SKM-1 treated with dmso at 0.1 percent for 144 hours (cell line): ENCODE measurements at regions not wholly inside any gene's neighbourhood (a gene's known extent, or its start where the extent isn't known, plus 50 kb on each side); places are given as distances from the start of the nearest gene placed in this dataset.
"Not testable (repeated sequence)": the region's sequence is repeated elsewhere in the genome, so short reads cannot be mapped to it uniquely, and the experiment has no call there.

Experiments
- DNase-seq: peaks from one replicate; lab custom pipeline; 2025; ENCODE audit not compliant: unreplicated experiment; lab: John Stamatoyannopoulos, UW

DNA sequence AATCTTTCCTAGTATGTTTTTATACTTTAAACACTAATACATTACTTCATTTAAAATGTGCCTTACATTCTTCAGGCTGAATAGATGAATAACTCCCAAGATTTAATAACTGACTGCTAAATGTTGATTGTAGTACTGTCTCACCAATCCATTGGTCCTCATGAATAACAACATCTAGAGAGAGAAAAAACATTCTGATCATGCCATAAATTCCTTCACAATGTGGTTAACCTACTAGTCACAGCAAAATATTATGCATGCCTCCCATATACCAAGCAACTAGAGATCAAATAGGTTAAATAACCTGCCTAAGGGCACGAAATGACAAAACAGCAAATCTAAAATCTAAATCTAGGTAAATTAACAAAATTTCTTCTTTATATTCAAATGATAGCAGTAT lies 66.2 kb downstream of the SYT15 start:
- not testable (repeated sequence) for DNase-seq

DNA sequence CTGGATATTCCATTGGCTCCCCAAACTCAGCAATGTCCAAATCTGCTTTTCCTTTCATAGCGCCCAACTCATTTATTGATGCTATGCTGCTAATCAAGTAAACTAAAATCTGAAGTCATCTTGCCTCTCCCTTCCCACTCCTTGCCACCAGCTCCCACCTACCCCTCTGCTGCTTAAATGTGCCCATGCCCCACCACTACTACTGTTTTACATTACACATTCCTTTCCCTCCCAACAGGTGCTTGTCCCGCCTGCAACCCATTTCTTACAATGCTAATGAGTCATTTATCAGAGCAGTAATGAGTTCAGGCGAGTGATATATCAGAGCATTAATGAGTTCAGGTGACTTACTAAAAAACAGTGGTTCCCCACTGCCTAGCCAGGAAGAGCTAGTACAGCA lies 67.2 kb downstream of the SYT15 start:
- not testable (repeated sequence) for DNase-seq

DNA sequence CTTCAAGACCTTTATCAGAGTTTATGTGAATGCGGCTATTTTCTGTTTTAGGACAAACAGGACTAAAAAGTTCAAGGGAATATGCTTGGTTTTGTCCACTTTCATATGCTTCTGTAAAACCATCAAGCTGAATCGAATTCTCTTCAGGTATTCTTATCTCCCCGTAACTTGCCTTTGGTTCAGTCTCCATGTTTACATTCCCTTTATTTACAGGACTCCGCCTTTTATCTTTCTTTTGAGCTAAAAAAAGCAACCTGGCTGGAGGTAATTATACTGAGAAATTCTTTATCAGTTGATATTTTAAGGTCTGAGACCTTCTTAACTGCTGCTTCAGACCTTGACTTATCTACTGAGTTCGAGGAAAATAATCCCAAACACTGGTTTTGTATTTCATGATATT lies 72.0 kb downstream of the SYT15 start:
- not testable (repeated sequence) for DNase-seq

DNA sequence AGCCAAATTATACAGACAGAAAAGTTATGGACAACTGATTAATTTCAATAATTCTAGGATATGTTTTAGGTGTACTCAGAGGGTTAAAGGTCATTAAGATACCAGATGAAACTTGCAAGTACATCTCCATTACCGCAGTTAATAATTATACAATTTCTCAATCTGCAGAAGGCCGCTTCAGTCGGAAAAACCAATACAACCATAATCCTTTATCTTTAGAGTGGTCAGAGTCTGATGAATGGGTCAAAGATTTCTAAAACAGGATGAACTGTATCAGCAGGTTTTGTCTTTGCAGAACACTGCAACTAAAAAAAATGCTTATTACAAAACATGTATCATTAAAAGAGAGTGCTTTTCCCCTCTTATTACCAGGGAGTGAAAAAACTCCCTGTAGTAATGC lies 78.5 kb downstream of the SYT15 start:
- not testable (repeated sequence) for DNase-seq

DNA sequence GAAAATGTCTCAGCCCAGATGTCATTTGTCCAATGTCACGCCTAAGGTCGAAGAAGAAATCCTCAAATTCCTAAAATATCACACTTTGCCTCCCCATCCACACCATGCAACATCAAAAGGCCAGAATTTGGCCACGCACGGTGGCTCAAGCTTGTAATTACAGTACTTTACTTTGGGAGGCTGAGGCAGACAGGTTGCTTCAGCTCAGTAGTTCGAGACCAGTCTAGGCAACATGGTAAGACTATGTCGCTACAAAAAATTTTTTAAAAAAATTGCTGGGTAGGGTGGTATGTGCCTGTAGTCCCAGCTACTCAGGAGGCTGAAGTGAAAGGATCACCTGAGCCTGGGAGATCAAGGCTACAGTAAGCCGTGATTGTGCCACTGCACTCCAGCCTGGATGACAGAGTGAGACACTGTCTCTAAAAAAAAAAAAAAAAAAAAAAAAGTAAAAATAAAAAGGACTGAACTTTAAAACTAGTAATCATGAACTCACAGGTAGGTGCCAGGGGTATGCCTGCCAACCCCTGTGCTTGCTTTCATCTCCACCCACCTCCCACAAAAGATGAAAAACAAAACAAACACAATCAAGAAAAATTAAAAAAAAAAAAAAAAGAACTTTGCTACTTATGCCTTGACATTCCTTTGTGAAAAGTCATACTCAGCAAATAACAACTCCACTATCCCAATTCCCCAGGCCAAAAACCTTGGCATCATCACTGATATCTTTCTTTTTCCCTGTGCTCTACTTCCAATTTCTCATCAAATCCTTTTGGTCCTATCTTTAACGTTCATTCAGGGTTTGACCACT lies 81.3 kb downstream of the SYT15 start:
- not testable (repeated sequence) for DNase-seq

DNA sequence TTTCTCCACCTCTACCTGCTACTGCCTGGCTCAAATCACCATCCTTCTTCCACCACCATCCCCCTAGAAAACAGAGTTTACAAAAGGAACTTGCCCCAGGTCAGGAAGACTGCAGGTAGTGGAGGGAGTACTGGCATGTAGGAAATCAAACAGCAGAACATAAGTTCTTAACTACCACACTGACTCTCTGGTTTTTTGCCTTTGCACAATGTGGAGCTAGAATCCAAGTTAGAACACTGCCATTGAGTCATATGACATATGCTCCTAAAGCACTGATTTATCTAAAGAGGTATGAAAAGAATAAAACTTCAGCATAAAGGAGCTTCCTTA lies 81.9 kb downstream of the SYT15 start:
- DNase-seq = not testable (repeated sequence)

DNA sequence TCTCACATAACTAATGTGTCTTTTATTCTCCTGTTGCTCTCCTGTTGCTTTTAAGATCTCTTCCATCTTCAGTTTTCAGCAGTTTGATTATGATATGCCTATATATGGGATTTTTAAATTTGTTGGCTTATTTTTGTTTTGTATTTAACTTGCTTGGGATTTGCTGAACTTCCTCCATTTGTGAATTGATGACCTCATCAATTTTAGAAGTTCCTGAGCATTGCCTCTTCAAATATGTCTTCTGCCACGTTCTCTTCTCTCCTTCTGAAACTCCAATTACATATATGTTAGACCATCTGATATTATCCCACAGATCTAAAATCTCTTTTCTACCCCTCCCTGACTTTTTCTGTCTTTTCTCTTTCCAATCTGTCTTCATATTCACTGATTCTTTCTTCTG lies 86.6 kb downstream of the SYT15 start:
- not testable (repeated sequence) for DNase-seq

DNA sequence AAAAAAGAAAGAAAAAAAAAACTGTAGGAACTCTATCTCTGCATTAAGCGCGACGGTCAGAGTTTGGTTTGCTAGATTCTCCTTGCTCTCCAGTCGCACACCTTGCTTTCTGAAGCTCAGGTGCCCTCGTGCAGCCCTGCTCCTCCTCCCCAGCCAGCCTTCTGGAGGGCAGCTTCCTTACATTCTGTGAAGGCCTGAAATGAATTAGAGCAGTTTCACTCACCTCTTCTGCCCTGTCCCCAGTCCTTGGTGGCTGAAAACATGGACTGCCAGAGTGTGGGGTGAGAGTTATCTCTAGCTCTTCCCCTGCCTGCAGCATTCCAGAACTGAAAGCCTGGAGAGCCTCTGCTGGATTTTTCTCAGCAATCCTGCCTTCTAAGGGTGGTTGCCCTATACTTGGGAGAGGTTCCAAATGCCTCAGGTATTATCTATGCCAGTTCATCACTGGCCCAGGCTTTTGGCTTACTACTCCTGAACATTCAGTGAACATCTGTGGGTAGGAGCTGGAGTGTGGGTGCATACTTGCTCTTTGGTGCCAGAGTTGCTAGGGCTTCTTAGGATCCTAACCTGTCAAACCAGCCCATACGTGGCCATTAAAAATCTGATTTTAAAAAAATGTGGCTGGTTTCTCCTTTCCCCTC lies 89.5 kb downstream of the SYT15 start:
- not testable (repeated sequence) for DNase-seq

DNA sequence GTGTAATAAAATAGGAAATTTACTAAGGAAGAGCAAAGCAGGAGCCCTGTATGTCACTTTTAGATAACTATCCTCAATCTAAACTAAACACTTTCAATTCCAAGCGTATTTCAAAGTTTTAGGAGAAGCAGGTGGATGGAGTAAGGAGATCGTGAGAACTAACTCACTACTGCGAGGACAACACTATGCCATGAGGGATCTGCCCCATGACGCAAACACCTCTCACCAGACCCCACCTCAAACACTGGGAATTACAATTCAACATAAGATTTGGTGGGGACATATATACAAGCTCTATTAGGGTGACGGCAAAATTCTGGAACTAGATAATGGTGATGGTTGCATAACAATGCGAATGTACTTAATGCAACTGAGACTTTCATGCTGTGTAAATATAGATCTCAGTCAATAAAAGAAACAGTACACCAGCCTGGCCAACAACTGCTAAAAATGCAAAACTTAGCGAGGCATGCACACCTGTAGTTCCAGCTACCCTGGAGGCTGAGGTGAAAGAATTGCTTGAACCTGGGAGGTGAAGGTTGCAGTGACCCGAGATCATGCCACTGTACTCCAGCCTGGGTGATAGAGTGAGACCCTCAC lies 99.0 kb downstream of the SYT15 start:
- not testable (repeated sequence) for DNase-seq

DNA sequence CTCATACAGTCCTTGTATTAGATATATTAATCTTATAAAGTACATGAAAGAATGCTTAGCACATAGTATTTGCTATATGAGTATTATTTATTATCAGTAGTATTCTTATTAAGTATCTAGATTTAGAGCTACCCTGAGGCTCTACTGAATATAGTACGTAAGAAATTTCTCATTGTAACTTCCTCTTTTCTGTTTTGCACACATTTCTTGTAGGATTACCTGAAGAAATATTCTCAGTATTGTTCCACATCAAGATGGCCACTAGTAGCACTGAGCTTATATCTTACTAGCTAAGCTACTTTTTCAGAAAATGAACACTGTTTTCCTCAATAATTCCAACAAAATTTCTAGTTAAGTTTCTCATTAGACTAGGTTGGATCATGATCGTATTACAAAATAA lies 112.5 kb downstream of the SYT15 start:
- DNase-seq = not testable (repeated sequence)

DNA sequence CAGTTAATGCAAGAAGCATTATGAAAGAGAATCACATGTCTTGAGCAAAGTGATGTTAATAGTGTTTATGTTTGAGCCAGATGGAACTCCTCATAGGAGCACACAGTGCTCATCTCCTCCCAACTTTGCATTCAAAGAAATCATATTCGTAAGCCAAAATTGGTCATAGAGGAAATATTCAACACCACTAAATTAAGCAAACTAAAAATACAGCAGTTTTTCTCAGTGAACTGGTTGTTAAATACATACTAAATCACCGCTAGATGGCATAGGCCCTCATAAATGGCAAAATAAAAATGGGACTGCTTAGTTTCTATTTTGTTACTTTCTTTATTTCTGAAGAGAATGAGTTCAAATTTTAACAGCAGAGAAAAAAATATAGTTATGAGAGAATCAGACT lies 114.3 kb downstream of the SYT15 start:
- not testable (repeated sequence) for DNase-seq

DNA sequence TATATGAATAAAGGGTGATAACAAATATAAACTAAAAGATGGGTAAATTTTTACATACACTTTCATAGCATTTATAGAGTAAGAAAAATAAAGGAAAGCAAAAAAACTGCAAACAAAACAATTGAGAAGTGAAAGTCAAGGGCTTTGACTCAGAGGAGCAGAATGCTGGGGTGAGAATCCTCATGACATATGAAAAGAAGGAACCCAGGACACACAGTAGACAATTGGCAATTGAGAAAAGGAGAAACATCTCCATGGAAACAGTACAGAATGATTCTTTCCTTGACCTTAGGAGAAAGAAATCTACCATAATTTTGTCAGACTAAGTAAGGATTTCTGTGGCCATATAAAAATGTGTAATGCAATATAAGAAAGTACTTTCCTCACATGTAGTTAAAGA lies 138.3 kb downstream of the SYT15 start:
- DNase-seq = not testable (repeated sequence)

DNA sequence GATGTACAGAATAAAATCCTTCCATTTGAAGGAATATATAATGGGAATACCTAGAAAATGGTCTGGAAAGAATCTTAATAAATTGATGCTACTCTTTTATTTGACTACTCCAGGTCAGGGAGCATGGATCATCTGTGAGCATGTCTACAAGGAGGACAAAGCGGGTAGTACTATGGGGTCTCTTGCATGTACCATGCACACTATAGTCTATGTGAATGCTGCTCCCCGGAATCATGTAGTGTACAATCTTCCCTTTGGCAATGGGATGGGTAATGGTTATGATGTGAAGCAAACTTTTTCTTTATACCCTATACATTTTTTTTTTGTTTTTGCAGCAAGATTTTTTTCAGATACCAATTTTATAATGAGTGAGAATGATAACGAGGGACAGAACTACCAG lies 139.1 kb downstream of the SYT15 start:
- DNase-seq = not testable (repeated sequence)

DNA sequence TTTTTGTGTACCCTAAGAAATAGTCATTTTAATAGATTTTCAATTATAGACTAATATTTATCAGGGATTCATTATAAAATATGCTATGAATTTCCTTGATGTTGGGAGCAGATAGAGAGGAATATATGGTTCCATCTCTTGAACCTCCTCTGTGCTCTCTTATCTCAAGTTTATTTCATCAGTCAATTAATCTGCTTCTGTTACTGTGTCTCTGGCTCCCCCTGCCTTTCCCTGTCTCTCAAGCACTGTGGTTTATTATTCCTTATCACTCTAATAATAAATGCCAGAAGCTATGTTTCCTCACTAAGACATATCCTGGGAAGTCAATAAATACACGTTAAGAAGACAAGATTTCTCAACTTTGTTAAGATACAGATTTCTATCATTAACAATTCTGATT lies 141.5 kb downstream of the SYT15 start:
- not testable (repeated sequence) for DNase-seq

DNA sequence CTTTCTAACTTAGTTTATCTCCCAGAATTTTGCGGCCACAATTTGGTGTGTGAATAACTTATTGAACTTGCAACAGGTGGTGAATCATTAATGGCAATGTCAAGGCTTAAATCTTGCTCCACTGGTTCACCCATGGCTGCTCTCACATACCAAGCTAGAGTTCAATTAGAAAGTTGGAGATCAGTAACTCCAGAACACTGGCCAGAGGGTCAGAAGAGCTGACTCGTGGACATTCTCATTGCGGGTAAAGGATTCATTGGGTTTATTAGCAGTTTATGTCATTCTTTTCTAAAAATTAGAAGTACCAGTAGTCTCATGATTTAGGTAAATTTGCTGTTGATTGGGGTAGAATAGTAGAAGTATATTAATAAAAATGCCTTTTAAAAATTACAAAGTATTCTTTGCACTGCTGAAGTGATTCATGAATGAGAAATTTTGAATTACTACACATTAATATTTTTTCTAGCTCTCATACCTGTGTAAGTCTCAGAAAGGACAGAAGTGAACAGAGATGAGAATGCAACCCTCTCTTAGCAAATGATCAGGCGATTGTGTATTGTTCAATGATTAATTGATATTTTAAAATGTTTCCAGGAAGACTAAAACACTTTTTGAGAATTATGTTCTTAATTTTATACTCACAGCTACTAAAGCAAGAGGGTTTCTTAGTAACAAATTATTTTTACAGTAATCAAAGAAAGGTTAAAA lies 142.0 kb downstream of the SYT15 start:
- not testable (repeated sequence) for DNase-seq

DNA sequence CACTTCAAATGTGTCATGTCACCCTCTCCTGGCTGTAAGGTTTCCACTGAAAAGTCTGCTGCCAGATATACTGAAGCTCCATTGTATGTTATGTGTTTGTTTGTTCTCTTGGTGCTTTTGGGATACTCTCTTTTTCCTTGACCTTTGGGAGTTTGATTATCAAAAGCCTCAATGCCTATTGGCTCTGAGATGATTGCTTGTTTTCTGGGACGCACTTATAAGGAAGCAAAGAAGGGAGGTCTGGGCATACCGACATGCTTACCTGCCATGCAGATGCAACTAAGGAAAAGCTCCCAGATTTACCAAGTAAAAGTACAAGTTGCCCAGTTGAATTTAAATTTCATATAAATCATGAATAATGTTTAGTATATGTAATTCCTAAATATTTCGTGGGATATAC lies 145.3 kb downstream of the SYT15 start:
- not testable (repeated sequence) for DNase-seq

DNA sequence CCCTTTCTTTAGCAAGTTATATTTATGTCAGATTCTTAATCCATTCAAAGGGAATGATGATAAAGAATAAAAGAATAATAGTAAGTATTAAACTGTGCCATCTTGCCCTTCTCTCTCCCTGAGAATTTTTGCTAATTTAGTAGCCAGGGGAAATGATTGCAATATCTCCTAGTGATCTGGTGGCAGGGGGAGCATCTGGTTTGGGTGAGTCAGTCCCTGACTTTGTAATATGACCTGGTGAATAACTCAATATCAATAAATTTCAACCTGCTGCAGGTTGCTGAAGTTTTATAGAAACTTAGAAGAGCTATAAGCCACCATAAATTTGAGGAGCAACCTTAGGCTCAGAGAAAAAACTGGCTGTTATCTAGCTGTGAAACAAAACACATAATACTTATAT lies 149.4 kb downstream of the SYT15 start:
- not testable (repeated sequence) for DNase-seq

DNA sequence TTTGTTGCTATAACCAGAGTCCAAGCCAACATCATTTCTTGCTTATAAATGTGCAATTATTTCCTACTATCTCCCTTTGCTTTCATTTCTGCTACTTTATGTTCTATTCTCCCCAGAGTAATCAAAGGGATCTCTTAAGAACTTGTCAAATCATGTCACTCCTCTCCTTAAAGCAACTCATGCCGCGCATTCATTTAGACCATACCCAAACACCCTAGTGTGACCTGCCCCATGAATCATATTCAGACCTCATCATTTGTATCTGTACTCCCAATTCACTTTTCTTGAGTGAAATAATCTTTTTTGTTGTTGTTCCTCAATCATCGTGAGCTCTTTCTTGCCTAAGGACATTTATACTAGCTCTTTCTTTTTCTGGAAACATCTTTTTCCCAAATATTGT lies 151.8 kb downstream of the SYT15 start:
- not testable (repeated sequence) for DNase-seq

DNA sequence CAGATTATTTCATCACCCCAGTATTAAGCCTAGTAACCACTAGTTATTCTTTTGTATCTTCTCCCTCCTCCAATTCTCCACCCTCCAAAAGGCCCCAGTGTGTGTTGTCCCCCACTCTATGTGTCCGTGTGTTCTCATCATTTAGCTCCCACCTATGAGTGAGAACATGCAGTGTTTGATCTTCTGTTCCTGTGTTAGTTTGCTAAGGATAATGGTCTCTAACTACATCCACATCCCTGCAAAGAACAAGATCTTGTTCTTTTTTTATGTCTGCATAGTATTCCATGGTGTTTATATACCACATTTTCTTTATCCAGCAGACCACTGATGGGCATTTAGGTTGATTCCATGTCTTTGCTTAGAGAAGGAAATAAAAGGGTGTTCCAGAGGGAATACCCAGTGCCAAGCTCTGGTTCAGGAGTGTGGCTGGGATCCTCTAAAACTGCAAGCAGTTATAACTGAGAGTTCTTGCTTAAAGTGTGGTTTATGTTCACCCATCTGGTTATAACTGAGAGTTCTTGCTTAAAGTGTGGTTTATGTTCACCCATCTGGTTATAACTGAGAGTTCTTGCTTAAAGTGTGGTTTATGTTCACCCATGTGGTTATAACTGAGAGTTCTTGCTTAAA lies 154.8 kb downstream of the SYT15 start:
- DNase-seq = not testable (repeated sequence)

DNA sequence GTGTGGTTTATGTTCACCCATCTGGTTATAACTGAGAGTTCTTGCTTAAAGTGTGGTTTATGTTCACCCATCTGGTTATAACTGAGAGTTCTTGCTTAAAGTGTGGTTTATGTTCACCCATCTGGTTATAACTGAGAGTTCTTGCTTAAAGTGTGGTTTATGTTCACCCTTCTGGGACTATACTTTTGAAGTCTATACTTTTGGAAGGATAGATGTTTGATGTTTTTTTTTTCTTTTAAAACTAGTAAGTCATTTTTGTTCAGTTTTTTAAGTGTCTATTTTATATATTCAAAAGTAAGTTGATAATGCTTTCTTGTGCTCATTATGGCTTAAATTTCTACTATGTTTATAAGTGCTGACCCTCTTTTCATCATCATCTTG lies 155.3 kb downstream of the SYT15 start:
- DNase-seq = not testable (repeated sequence)

DNA sequence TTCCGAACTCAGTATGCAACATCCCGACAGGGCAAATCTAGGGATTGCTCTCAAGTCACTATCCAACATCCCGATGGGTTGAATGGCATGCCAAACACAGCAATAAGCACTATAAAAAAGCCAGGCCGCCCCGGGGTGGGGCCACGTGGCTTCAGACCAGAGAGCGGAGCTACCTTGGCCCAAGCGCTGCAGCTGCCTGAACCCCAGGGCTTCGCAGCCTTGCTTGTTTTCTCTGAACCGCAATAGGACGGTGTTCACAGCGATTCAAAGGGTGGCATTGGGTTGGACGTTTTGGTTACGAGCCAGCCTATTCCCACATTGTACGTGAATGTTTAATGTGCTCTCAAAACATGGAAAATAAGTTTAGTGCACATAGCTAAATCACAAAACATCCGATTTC lies 161.0 kb downstream of the SYT15 start:
- not testable (repeated sequence) for DNase-seq
